C4-2B (cell line): ENCODE measurements at regions not wholly inside any gene's neighbourhood (a gene's known extent, or its start where the extent isn't known, plus 50 kb on each side); places are given as distances from the start of the nearest gene placed in this dataset.

Experiments used
- H3K27ac ChIP-seq: fragments of 450-650 bp; 2 replicates; pipeline ENCODE4 v1.5.1; 2017
- ZFX ChIP-seq: fragments of 450-650 bp; IDR thresholded peaks from 2 replicates; pipeline ENCODE4 v1.6.1; 2017
- TF ChIP-seq, protein P1 (sequence below): fragments of 450-650 bp; conservative IDR thresholded peaks from 2 replicates; pipeline ENCODE4 v1.5.1; 2017; ENCODE audit warnings: mild to moderate bottlenecking

DNA sequence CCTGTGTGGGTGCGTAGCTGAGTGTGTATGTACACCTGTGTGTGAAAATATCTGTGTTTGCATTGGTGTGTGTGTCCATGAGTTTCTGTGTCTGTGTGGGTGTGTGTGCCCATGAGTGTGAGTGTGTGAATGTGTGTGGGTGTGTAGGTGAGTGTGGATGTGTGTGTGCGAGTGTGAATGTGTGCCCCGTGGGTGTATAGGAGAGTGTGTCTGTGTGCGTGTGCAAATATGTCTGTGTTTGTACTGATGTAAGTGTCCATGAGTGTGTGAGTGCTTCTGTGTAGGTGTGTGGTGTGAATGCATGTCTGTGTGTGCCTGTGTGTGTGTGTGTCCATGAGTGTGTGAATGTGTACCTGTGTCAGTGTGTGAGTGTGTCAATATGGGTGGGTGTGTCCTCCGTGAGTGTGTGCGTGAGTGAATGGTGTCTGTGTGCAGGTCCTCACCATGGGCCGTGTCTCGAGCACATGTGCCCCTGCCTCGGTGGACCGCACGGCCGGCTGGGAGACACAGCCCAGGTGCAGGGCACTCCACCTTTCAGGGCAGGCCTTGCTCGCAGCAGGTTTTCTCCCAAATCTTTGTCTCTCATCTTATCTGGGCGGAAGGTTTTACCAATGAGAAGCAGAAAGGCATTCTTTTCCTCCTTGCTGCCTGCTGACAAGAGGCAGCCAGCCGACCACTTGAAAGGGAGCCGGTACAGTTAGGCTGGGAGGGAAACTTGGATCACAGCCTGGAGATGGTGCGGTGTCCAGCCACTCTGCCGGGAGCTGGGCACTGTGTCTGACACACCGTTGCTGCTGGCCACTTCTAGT, 107.1 kb upstream of the FAM20C start:
- H3K27ac ChIP-seq, result no peak overlapping the region
- TF ChIP-seq ZFX, result no peak
- TF ChIP-seq, protein P1, sequence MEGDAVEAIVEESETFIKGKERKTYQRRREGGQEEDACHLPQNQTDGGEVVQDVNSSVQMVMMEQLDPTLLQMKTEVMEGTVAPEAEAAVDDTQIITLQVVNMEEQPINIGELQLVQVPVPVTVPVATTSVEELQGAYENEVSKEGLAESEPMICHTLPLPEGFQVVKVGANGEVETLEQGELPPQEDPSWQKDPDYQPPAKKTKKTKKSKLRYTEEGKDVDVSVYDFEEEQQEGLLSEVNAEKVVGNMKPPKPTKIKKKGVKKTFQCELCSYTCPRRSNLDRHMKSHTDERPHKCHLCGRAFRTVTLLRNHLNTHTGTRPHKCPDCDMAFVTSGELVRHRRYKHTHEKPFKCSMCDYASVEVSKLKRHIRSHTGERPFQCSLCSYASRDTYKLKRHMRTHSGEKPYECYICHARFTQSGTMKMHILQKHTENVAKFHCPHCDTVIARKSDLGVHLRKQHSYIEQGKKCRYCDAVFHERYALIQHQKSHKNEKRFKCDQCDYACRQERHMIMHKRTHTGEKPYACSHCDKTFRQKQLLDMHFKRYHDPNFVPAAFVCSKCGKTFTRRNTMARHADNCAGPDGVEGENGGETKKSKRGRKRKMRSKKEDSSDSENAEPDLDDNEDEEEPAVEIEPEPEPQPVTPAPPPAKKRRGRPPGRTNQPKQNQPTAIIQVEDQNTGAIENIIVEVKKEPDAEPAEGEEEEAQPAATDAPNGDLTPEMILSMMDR, result no peak

DNA sequence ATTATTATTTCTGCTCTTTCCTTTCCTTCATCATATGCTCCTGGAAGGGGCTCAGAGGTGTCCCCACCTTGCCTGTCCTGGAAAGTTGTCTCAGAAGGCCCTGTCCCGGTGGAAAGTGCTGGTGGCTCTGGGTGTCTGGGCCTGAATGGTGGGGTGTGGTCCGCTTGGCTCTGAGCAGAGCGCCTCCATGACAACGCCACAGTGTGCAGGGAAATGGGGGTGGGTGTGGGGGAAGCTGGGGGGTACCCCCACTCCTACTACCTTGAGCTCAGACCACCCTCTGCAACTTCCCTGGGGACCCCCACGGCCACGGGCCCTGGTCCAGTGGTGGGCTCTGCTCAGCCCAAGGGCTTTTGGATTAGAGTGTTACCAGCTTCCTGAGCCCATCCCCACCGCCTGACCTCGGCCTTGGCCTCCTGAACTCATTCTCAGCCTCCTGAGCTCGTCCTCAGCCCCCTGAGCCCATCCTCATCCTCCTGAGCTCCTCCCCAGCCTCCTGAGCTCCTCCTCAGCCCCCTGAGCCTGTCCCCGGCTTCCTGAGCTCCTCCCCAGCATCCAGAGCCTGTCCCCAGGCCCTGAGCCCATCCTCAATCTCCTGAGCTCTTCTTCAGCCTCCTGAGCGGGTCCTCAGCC, 106.4 kb upstream of the FAM20C start:
- H3K27ac ChIP-seq, result no peak overlapping the region
- TF ChIP-seq, protein P1, result no peak
- no peak for TF ChIP-seq ZFX

DNA sequence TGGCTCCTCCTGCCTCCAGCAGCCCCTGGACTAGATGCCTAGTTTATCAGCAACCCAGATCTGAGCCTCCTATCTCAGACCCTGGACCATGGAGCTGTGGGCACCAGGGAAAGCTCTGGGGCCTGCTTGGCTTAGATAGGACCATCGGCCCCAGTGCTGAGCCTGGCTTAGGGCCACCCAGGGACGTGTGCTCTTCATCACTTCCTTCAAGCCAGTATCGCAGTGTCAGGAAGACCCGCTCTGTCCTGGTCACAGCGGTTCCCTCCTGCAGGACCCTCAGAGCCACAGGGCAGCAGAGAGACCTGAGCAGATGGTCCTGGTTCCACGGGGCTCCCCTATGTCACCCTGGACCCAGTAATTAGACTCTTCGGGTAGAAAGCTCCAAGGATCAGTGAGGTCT, 105.7 kb upstream of the FAM20C start:
- no peak overlapping the region for H3K27ac ChIP-seq

DNA sequence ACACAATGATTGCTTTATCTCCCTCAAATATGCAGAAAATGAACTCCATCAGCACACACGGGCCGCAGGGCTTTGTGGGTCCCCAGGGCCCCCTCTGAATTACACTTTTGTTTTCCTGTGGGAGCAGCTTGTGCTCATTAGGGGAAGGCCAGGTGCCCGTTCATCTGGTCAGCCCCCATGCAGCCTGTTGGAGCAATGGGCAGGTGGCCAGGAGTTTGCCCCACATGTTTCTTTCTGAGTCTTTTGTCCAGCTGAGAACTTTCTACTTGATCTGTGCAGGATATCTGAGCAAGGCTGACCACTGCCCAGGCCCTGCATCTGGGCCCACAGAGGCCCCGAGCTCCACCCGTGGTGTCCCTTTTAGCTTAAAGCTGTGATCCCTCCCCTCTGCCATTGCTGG, 105.3 kb upstream of the FAM20C start:
- TF ChIP-seq, protein P1, result no peak
- no peak for TF ChIP-seq ZFX
- no peak overlapping the region for H3K27ac ChIP-seq

More for the DNA sequence above, 105.7 kb upstream of the FAM20C start:
- TF ChIP-seq, protein P1, result no peak
- TF ChIP-seq ZFX, result no peak

DNA sequence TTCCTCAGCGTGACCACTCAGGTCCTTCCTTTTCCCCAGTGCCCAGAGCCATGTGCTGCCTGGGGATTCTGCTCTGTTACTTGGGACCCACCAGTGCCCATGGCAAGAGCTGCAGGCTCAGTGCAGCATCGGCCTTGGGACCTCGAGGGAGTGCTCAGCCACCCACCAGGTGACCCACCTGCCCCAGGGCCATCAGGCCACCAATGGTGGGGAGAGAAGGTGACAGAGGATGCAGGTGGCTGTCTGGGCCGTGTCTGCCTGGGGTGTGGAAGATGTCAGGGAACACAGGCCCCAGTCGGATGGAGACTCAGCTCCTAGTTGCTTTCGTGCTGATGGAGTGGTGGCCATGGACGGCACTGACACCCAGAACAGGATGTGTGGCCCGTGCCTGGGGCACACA, 104.7 kb upstream of the FAM20C start:
- H3K27ac ChIP-seq, result no peak overlapping the region

DNA sequence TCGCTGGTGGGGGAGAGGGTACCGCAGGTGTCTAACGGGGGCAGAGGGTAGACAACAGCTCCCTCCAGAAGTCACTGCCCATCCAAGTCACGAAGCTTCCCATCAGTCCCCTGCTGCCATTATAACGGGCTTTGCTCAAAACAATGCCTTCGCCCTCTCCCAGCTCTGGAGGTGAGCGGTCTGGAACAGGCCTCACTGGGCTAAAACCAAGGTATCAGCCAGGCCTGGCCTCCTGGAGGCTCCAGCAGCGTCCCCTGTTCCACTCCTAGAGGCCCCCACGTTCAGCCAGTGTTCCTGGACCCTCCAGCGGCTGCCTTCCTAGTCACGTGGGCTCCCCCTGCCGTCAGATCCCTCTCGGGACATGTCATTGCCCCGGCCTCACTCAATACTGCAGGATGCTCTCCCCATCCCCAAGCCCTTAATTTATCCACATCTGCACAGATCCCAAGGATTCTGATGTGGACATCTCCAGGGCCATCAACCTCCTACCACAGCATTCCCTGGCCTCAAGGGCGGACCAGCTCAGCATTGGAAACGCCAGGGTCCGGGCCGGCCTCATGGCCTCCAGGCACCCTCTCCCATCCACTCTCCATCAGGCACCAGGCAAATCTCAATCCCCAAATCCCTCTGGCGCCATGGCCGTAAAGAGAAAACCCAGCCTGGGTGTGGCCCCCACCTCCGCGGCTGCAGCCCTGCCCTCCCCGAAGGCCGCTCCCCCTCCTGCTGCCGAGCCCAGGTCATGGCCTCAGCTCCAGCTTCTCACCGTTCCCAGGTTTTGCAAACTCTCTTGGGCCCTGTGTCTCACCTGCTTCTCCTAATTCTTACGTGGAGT, 104.1 kb upstream of the FAM20C start:
- TF ChIP-seq, protein P1, result no peak
- TF ChIP-seq ZFX, result no peak
- H3K27ac ChIP-seq, result no peak overlapping the region

More for the DNA sequence above, 104.7 kb upstream of the FAM20C start:
- TF ChIP-seq, protein P1, result no peak
- TF ChIP-seq ZFX, result no peak

DNA sequence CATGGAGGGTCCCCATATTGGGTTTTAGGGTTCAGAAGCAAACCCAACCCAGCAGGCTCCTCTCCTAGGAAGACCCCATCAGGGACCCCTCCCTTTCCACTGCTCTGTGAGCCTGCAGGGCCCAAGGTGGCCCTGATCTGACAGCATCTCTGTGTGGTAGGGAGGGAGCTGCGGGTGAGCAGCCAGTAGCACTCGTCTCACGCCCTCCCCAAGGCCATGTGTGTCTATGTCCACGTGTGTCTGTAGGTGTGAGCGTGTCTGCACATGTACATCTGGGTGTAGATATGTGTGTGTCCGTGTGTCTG, 103.5 kb upstream of the FAM20C start:
- no peak overlapping the region for H3K27ac ChIP-seq
- TF ChIP-seq, protein P1, result no peak
- no peak for TF ChIP-seq ZFX
